ENCODE measurements at regions not wholly inside any gene's neighbourhood (a gene's known extent, or its start where the extent isn't known, plus 50 kb on each side); places are given as distances from the start of the nearest gene placed in this dataset.

GRCh38 chr12:91744597-91744996, 401.0 kb downstream of the BTG1 start:
- TF ChIP-seq CTCF (IDR thresholded peaks at IDR 0.05) (no peak), POLR2A (IDR thresholded peaks at IDR 0.05) (no peak)

All from right lobe of liver (tissue), 4 donors.